HEK293 (cell line): ENCODE measurements at regions not wholly inside any gene's neighbourhood (a gene's known extent, or its start where the extent isn't known, plus 50 kb on each side); places are given as distances from the start of the nearest gene placed in this dataset.

ENCODE experiments used
- ZBTB8A ChIP-seq: fragments of 450-650 bp; formaldehyde crosslinking; IDR thresholded peaks from 2 replicates; pipeline ENCODE4 v1.5.1; 2016; ENCODE audit warnings: missing biosample characterization, missing genetic modification characterization
- ZNF501 ChIP-seq: fragments of 450-650 bp; formaldehyde crosslinking; IDR thresholded peaks from 2 replicates; pipeline ENCODE4 v1.5.1; 2016; ENCODE audit warnings: missing biosample characterization, missing genetic modification characterization
- TF ChIP-seq, protein P1 (sequence below): fragments of 450-650 bp; formaldehyde crosslinking; IDR thresholded peaks from 2 replicates; pipeline ENCODE4 v1.5.1; 2016; ENCODE audit warnings: missing biosample characterization, missing genetic modification characterization

GRCh38 chr3:99562990-99563607 is 75.3 kb upstream of the COL8A1 start:
- TF ChIP-seq, protein P1, sequence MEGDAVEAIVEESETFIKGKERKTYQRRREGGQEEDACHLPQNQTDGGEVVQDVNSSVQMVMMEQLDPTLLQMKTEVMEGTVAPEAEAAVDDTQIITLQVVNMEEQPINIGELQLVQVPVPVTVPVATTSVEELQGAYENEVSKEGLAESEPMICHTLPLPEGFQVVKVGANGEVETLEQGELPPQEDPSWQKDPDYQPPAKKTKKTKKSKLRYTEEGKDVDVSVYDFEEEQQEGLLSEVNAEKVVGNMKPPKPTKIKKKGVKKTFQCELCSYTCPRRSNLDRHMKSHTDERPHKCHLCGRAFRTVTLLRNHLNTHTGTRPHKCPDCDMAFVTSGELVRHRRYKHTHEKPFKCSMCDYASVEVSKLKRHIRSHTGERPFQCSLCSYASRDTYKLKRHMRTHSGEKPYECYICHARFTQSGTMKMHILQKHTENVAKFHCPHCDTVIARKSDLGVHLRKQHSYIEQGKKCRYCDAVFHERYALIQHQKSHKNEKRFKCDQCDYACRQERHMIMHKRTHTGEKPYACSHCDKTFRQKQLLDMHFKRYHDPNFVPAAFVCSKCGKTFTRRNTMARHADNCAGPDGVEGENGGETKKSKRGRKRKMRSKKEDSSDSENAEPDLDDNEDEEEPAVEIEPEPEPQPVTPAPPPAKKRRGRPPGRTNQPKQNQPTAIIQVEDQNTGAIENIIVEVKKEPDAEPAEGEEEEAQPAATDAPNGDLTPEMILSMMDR = no peak
- TF ChIP-seq ZNF501 (tag by site-specific recombination) (no peak), ZBTB8A (tag by site-specific recombination) (no peak)
